ENCODE measurements at regions not wholly inside any gene's neighbourhood (a gene's known extent, or its start where the extent isn't known, plus 50 kb on each side); places are given as distances from the start of the nearest gene placed in this dataset.

DNA sequence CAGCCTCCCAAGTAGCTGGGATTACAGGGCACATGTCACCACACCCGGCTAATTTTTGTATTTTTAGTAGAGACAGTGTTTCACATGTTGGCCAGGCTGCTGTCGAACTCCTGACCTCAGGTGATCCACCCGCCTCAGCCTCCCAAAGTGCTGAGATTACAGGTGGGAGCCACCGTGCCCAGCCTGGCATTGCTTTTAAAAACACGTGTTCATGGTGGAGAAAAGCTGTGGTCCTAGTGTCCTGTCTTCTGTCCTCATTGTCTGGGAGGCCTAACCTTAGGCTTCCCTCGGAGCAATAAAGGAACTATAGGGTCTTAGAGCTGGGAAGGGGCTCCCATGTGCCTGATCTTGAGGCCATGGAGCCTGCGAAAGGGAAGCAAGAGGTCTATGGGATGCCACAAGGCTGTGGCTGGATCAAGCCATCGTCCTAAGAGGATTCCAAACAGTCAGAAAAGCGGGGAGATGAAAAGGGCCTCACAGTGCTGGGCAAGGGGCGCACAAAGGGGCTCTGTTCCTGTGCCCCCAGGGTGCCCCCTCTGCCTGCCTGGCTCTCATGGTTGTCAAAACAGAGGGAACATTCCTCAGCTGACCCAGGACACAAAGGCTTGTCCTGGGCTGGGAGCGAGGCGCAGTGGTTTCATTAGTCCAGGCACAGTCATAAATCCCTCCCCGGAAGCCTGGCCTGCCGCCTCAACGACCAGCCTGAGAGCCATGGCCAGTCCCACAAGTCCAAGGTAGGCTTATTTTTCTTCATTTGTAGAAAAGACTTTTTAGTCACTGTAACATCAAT is 106.6 kb upstream of the TNS3 start:
- no peak for DNase-seq
- no TSS peak for BruUV-seq (replicated peaks)
- H3K4me1 Mint-ChIP-seq (ENCODE audit: low read depth, unreplicated experiment), result peaks cover 9% of the 10 kb centered on the region
- no peaks in the 10 kb centered on the region for H3K9me3 Mint-ChIP-seq (ENCODE audit: low read depth, unreplicated experiment)
- CTCF ChIA-PET, result interaction anchor here (0.6 kb wide), 2 partner anchors 18 to 131 kb away, joined by 3 to 4 read pairs; no protein-coding TSS in a partner anchor
- no peaks in the 10 kb centered on the region for H3K27me3 Mint-ChIP-seq (ENCODE audit: unreplicated experiment)
- no peak overlapping the region for H3K4me3 Mint-ChIP-seq (ENCODE audit: low read depth, unreplicated experiment)
- no peaks in the 10 kb centered on the region for H3K36me3 Mint-ChIP-seq (ENCODE audit: insufficient read depth, unreplicated experiment)
- intact Hi-C loops (cut with micrococcal nuclease; ENCODE audit: unreplicated experiment), result no loop called here
- TF ChIP-seq, protein P1, sequence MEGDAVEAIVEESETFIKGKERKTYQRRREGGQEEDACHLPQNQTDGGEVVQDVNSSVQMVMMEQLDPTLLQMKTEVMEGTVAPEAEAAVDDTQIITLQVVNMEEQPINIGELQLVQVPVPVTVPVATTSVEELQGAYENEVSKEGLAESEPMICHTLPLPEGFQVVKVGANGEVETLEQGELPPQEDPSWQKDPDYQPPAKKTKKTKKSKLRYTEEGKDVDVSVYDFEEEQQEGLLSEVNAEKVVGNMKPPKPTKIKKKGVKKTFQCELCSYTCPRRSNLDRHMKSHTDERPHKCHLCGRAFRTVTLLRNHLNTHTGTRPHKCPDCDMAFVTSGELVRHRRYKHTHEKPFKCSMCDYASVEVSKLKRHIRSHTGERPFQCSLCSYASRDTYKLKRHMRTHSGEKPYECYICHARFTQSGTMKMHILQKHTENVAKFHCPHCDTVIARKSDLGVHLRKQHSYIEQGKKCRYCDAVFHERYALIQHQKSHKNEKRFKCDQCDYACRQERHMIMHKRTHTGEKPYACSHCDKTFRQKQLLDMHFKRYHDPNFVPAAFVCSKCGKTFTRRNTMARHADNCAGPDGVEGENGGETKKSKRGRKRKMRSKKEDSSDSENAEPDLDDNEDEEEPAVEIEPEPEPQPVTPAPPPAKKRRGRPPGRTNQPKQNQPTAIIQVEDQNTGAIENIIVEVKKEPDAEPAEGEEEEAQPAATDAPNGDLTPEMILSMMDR (IDR thresholded peaks at IDR 0.05; ENCODE audit: unreplicated experiment), result no peak
- H3K27ac Mint-ChIP-seq (ENCODE audit: unreplicated experiment), result no peak overlapping the region

DNA sequence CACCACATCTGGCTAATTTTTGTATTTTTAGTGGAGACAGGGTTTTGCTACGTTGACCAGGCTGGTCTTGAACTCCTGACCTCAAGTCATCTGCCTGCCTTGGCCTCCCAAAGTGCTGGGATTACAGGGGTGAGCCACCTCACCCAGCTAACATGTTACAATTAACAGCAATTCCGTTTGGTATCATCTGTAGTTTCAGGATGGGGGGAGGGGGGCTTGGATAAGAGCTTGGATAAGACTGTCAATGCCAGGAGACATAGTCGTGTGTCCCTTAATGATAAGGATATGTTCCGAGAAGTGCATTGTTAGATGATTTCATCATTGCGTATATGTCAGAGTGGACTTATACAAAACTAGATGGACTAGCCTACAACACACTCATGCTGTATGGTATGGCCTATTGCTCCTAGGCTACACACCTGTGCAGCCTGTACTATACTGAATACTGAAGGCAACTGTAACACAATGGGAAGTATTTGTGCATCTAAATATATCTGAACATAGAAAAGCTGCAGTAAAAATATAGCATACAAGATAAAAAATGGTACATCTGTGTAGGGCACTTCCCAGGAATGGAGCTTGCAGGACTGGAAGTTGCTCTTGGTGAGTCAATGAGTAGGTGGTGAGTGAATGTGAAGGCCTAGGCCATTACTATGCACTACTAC is 103.9 kb upstream of the TNS3 start:
- BruUV-seq (replicated peaks), result no TSS peak
- TF ChIP-seq, protein P1 (IDR thresholded peaks at IDR 0.05; ENCODE audit: unreplicated experiment), result no peak
- Mint-ChIP-seq H3K4me3 (ENCODE audit: low read depth, unreplicated experiment) (no peak overlapping the region), H3K27ac (ENCODE audit: unreplicated experiment) (no peak overlapping the region), H3K36me3 (ENCODE audit: insufficient read depth, unreplicated experiment) (no peaks in the 10 kb centered on the region), H3K9me3 (ENCODE audit: low read depth, unreplicated experiment) (no peaks in the 10 kb centered on the region), H3K4me1 (ENCODE audit: low read depth, unreplicated experiment) (peaks cover 8% of the 10 kb centered on the region), H3K27me3 (ENCODE audit: unreplicated experiment) (no peaks in the 10 kb centered on the region)
- DNase-seq, result no peak
- CTCF ChIA-PET, result interaction anchor here (0.6 to 0.9 kb wide), 2 partner anchors 39 to 65 kb away, joined by 3 to 5 read pairs; no protein-coding TSS in a partner anchor
- intact Hi-C loops (cut with micrococcal nuclease; ENCODE audit: unreplicated experiment), result no loop called here

DNA sequence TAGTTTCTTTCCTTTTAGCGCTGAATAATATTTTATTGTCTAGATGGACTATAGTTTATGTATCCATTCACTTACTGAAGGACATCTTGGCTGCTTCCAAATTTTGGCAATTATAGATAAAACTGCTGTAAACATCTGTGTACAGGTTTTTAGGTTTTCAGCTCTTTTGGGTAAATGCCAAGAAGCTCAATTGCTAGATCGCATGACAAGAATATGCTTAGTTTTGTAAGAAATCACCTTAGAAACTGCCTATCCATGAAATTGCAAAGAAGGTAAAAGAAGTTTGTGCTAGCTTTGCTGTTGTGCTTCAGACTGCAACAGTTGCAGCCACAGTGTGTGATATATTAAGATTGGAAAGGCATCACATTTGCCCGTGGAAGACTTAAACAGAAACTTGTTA is 103.2 kb upstream of the TNS3 start:
- H3K36me3 Mint-ChIP-seq (ENCODE audit: insufficient read depth, unreplicated experiment), result peaks cover 3% of the 10 kb centered on the region
- no peaks in the 10 kb centered on the region for H3K27me3 Mint-ChIP-seq (ENCODE audit: unreplicated experiment)
- CTCF ChIA-PET, result interaction anchor here (0.7 to 1.0 kb wide), 4 partner anchors 11 to 102 kb away, joined by 3 to 4 read pairs (median 3); no protein-coding TSS in a partner anchor
- no peak overlapping the region for H3K27ac Mint-ChIP-seq (ENCODE audit: unreplicated experiment)
- no TSS peak for BruUV-seq (replicated peaks)
- no peak overlapping the region for H3K4me3 Mint-ChIP-seq (ENCODE audit: low read depth, unreplicated experiment)
- peaks cover 15% of the 10 kb centered on the region for H3K4me1 Mint-ChIP-seq (ENCODE audit: low read depth, unreplicated experiment)
- TF ChIP-seq, protein P1 (IDR thresholded peaks at IDR 0.05; ENCODE audit: unreplicated experiment), result no peak
- intact Hi-C loops (cut with micrococcal nuclease; ENCODE audit: unreplicated experiment), result no loop called here
- H3K9me3 Mint-ChIP-seq (ENCODE audit: low read depth, unreplicated experiment), result no peaks in the 10 kb centered on the region
- DNase-seq, result no peak

DNA sequence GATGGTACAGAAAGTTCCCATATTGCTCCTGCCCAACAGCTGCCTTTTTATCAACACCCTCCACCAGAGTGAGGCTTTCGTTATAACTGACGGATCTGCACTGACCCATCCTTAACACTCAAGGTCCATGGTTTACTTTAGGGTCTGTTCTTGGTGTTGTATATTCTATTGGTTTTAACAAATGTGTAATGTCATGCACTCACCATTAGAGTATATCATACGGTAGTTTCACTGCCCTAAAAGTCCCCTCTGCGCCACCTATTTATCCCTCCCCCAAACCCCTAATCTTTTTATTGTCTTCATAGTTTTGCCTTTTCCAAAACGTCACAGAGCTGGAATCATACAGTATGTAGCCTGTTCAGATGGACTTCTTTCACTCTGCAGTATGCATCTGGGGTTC is 102.8 kb upstream of the TNS3 start:
- BruUV-seq (replicated peaks), result no TSS peak
- CTCF ChIA-PET, result interaction anchor here (0.7 to 1.0 kb wide), 4 partner anchors 10 to 103 kb away, joined by 3 to 4 read pairs (median 3); no protein-coding TSS in a partner anchor
- Mint-ChIP-seq H3K4me3 (ENCODE audit: low read depth, unreplicated experiment) (no peak overlapping the region), H3K27me3 (ENCODE audit: unreplicated experiment) (no peaks in the 10 kb centered on the region), H3K4me1 (ENCODE audit: low read depth, unreplicated experiment) (peaks cover 16% of the 10 kb centered on the region), H3K36me3 (ENCODE audit: insufficient read depth, unreplicated experiment) (peaks cover 7% of the 10 kb centered on the region), H3K9me3 (ENCODE audit: low read depth, unreplicated experiment) (no peaks in the 10 kb centered on the region), H3K27ac (ENCODE audit: unreplicated experiment) (no peak overlapping the region)
- intact Hi-C loops (cut with micrococcal nuclease; ENCODE audit: unreplicated experiment), result no loop called here
- TF ChIP-seq, protein P1 (IDR thresholded peaks at IDR 0.05; ENCODE audit: unreplicated experiment), result no peak
- DNase-seq, result no peak
